CD4-positive, alpha-beta T cell treated with Interleukin-1 beta for 1 hour (primary cell): ENCODE measurements at regions not wholly inside any gene's neighbourhood (a gene's known extent, or its start where the extent isn't known, plus 50 kb on each side); places are given as distances from the start of the nearest gene placed in this dataset.

Experiments used
- DNase-seq, 2 donors: peaks; one replicate each; pipeline ENCODE4 v3.0.0-alpha.2; 2020 to 2022

DNA sequence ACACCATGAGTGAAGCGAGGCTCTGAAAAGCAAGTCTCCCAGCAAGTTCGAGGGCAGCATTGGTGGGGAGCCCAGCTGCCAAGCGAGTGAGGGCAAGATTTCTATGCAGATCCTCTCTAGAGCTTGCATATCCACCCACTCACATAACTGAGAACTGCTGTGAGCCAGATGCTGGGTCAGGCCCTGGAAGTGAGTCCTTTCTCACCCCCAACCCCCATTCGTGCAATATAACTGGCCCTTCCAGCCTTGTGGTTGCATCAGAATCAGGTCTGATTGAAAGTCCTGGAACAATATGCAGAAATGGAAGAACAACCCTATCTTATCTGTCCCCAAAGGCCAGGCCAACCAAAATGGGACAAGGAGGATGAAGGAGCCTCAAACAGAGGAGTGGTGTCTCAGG lies 146.6 kb downstream of the IRX5 start:
- DNase-seq, result no peak

DNA sequence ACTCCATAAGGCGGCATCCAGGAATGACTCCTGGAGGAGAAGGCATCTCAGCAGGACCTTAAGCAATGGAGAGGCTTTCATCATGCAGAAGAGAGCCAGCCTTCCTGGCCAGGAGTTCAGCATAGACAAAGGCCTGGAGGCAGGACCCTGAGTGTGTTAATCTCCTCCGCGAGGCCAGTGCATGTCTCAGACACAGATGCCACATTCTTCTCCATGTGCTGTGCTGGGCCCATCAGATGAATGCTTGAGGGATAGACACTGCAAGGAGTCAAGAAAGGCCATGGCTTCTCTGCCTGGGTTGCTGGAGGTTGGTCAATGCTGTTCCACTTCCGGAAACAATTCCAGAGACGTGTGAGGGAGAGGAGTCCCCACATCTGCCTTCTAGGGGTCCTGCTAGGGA lies 147.5 kb downstream of the IRX5 start:
- no peak for DNase-seq

DNA sequence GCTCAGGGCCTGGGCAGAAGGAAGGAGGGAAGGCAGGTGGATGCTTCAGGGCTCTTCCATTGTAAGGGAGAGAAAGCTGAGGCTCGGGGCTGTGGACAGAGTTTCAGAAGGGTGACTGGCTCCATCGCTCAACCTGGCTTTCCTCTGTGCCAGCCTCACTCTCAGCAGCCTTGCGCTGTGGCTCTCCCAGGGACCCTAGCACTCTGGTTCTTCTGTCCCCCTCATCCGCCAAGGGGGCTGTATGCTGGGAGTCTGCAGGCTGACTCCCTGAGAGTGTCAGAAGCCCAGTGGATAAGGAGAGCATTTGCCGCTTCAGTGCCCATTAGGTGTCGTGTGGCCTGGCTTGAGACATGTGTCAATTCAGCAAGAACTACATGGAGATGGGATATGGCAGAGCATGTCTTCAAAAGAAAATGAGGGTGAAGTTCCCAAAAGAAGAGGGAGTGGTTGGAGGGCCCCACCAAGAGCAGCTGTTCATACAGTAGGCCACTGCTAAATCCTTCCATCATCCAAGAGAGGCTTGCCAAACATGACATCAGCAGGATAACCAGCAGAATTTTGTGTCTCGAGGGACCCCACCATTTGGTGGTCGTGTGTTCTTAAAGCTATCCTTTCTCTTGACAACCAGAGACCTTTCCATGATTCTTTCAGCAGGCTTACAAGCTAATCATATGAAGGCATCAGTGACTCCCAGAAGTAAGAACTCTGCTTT lies 148.2 kb downstream of the IRX5 start:
- no peak for DNase-seq

DNA sequence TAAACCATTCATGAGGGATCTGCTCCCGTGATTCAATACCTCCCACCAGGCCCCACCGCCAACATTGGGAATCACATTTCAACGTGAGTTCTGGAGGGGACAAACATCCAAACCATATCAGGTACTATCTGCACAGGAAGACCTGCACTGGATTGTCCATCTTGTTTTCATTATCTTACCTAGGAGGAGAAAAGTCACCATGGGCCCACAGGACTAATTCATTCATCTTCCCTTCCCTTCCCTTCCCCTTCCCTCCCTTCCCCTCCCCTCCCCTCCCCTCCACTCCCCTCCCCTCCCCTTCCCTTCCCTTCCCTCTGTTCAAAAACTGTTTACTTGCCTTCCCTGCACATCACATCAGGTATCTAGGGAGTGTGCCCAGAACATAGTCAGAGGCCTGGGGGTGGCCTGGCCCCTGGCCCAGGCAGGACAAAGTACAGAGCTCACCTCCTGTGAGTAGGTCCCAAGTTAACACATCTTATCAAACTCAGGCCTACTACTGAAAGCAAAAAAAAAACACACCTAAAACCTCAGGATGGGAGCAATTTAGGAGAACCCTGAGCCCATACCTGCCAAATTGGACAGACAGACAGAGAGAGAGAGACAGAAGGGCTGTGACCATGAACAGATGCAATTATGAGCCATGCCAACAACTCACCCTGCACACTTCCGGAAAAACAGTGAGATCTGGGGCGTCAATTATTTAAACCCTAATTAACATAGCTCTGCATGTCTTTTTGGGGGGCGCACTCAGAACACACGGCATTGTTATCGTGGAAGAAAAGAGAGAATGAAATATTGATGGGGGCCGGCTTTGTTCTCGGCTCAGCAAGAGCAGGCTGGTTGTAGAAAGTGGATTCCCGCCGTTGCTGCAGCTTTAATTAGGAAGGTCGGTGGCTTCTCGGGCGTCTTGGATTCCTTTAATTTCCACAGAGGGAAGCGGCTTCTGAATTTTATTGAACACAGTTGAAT lies 151.2 kb downstream of the IRX5 start:
- no peak for DNase-seq

DNA sequence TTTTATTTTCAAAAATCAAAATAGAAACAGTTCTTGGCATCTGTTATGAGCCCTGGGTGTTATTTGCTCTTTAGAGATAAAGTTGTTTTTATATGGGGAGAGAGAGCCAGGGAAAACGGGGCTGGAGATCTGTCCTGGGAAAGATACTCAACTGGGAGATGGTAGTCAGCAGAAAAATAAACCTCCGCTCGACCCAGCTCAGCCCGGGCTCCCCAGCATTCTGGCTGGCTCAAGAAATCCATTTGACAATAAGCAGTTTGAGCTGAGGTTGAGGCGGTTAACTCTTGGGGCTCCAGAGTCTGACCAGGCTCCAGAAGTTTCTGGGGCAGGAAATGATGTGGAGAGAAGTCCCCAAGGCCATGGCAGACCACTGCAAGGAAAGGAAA lies 151.9 kb downstream of the IRX5 start:
- no peak for DNase-seq

DNA sequence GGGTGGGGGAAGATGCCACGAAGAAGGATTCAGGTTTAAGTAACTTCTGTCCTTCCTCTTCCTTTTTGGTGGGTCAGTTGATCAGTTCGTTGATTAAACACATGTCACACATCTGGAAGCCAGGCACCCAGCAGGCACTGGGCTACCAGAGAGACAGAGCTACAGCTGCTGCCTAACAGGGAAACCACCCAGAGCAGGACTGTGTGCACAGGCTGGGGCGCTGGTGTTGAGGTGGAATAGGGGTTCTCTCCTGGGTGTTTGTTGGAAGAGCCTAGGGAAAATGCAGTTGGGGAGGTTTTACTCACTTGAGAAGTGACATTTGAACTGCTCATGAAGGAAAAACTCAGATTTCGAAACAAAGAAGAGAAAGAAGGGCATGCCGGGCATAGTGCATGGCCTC lies 152.4 kb downstream of the IRX5 start:
- DNase-seq, result no peak

DNA sequence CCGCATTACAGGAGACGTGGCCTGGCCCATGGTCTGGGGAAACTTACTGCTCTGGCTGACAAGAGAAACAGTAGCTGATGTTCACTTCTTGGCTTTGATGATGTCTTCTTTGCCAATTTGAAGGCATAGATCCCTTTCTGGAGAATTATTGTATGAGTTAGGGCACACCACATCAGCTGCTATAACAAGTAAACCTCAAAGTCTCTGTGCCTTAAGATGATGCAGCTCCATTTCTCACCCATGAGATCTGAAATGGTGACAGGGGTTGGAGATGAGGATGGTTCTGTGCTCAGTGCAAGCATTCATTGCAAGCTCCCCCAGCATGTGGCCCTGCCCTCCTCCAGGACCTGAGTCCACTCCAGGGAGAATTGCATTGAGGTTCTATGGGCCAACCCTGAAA lies 157.4 kb downstream of the IRX5 start:
- no peak for DNase-seq

DNA sequence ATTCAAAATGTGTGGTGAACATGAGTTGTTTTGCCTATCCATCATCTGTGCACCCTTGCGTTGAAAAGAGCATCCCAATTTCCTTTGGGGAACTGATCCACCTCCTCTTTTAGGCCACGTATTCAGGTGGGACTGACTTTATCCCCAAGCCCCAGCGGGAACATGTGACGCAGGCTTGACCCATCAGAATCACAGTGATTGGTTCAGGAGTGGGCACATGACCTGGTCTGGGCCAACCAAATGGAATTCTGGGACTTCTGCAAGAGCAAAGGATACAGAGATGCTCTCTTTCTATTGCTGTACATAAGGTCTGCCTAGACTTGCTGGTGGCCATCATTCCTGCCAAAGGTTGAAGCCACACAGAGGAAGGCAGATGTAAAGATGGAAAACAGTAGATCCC lies 158.9 kb downstream of the IRX5 start:
- DNase-seq, result no peak

DNA sequence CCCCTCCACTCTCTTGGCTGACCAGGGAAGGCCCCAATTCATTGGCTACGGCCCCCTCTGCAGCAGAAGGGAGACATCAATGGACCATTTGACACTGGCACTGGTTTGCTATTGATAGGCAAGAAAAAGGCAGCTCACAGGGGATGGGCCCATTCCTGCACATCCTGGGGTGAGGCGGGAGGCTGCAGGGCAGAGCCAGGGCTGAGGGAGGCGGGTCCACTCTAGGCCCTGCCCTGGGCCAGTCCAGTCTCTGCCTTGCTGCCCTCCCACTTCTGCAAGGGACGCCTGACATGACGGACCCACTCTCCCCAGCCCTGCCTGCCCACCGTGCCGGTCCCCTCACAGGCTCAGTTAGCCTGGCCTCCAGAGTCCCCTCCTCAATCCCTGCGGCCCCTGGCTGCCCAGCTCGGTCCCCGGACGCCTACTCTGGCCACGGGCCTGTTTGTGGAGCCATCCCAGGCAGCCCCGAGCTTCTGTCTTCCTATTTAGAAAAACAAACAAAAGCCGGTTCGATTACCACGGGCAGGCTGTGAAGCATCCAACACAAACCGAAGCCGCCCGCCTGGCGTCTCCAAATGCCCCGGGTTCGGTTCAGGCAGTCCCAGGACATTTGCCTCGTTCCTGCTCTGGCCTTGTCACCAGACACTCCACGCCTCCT lies 160.7 kb downstream of the IRX5 start:
- DNase-seq, result no peak

DNA sequence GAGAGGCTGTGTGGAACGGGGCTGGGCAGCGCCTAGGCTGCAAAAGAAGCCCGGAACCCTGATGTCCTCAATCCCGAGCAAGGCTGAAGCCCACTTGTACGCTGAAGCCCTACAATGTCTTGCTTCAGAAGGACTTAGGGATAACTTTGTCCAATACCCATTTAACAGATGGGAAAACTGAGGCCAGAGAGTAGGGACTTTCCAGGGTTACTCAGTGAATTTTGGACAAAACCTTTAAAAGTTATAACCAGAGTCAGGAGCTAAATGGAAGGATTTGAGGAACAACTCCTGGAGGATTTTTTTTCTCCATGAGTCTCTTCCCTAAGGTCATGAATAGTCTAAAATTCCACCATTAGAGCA lies 161.2 kb downstream of the IRX5 start:
- no peak for DNase-seq

DNA sequence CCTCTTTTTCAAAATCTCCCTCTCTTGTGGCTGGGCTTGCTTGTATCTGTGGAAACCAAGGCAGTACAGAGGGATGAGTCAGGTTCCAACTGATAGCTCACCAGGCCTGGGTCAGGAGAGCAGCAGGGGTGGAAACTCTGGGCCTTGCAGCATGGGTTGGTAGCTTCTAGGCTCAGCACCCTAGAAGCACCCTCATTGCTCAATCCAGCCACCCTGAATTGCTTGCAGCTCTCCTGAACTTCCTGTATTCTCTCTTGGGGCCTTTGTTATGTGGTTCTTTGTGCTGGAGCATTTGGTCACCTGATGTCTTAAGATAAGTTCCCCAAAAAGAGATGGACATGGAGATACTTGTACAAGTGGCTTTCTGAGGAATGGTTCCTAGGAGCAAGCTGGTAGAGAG lies 169.4 kb downstream of the IRX5 start:
- no peak for DNase-seq

DNA sequence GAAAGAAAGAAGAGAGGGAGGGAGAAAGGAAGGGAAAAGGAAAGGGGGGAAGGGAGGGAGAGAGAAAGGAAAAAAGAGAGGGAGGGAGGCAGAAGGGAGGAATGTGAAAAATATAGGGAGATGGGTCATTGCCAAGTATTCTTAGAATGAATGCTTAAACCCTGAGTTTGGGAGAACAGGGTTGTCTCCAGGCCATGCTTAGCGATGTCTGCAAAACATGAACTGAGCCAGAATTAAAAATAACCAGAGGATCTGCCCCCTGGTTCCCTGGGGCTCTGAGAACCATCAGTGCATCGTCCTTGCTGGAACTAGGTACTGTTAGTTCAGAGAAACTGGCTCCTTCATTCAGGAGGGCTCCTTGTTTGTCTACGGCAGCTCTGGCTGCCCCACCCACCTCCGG lies 170.4 kb downstream of the IRX5 start:
- no peak for DNase-seq

DNA sequence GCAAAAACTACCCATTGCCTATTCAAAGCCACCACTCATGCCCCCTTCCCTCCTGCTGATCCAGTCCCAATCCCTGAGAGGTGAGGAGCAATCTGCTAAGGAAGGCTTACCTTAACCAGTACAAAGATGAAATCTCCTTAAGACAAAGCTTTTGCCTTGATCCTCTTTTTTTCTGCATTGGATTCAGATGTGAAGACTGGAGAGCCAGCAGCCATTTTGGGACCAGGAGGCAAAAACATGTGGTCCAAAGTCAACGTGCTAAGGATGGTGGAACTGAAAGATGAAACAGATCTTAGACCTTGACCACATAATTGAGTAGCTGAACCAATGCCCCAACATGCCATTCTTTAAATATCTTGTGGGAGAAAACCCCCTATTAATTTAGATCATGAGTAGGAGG lies 171.4 kb downstream of the IRX5 start:
- no peak for DNase-seq

DNA sequence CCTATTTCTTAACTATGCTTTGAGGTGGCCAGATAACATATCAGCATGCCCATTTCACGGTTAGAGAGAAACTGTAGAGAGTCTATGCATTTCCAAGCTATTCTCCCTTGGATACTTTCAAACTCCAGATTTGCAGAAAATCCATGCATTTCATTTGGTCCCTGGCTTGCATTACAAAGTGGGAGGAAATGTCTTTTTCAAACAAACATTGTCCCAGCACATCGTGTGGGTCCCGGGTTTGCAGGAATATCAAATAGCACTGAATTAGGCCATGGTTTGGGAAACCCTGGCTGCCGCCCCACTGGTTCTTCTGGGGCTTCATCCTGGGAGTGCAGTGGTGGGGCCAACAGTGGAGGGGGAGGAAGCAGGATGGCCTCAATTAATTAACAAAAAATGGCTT lies 171.9 kb downstream of the IRX5 start:
- no peak for DNase-seq

DNA sequence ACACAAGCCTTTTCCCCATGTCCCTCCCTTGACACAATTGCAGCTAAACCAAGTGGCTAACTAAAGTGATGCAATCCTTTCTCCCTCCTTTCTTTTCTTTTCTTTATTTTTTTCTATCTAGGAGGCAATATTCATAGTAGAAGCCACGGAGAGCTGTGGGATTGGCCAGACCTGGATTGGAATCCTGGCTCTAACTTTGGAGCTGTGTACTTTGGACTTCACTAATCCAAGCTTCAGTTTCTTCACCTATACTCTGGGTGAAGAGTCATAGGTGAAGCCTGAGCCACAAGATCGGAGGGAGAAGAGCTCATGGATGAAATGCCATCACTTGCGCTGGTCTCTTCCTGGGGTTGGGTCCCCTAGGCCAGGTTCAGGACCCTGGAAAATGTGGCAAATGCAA lies 177.2 kb downstream of the IRX5 start:
- no peak for DNase-seq

DNA sequence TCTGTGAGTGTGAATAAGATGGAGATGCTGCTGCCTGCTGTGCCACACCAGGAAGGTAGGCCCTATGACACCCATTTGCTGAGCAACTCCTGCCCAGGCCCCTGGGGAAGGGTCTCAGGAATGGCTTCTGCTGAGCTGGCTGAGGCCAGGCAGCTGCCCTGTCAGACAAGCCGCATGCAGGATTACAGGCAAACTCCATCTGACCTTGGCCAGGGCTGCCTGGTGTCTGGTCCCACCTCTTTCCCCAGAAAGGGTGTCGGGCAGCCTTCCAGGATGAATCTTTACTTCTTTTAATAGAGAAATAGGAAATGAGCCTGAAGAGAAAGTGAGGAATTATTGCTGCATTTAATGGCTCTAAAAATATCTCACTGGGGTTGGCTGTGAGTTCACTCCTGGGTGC lies 182.5 kb downstream of the IRX5 start:
- DNase-seq, result no peak

DNA sequence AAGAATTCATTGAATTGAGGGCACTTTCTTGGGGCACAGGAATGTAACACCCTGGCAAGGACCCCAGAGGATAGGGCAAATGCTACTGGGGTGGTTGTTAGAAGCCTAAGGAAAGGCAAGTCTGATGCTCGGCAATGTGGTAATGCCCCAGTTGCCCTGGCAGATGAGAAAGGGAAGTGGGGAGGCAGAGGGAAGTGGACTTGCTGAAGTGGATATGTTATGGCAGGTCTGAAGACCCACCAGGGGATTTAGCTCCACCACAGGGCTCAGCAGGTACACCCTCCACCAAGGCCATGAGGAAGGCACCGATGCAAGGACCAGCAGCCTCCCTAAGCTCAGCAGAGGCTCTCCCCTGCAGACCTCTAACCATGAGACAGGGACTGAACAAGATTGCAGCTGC lies 184.8 kb downstream of the IRX5 start:
- no peak for DNase-seq

DNA sequence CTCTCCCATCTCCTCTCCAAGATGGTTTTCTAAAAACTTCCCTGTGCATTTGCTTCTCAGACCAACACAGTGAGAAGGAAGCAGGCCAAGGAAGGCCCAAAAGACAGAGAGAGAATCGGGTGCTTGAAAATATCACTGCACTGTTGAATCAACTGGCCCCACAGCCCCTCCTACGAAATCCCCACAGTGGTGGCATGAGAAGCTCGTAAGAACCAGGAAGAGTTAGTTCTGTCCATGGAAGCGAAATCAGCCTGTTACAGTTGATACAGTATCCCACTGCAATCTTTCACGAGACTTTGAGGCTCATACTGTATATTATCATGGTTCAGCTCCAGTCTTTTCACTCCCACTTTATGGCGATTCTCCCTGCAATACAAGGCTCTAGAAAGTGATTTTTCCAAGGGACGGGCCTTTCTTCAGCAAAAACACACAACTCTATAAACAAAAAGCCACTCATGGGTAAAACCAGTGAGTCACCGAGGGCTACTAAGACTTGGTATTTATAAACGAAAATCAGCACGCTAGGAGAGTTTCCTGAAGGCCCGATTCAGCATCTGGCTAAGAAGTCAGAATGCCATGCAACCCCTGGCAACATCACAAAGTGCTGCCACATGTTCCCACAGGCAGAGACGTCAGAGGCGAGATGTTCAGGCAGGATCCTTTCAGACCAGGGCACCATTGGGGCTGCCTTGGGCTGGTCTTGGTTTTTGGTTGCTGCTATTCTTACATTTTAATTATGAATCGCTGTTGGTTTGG lies 185.7 kb downstream of the IRX5 start:
- no peak for DNase-seq

DNA sequence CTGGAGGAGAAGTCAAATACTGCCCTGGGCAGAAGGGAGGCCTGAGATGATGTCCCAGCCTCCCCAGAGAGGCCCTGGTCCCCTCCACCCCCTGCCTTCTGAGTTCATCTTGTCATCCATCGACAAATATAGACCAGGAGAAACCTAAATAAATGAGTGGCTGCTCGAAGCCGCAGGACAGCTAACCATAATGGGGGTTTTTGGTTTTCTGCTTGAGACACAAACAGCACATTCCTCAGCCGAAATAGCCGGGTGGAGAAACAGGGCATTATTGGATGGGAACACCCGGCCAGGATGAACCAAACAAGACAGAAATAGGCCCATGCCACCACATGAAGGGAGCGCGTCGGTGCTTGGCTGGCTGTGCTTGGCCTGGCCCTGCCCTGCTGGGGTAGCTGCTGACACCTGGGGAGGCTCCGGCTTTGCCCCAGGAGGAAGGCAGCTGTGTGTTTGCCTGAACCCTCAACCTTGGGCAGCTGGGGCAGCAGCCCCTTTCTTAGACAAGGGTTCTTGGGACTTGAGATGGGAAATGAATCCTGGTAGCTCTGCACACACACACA lies 188.1 kb downstream of the IRX5 start:
- DNase-seq, result no peak

DNA sequence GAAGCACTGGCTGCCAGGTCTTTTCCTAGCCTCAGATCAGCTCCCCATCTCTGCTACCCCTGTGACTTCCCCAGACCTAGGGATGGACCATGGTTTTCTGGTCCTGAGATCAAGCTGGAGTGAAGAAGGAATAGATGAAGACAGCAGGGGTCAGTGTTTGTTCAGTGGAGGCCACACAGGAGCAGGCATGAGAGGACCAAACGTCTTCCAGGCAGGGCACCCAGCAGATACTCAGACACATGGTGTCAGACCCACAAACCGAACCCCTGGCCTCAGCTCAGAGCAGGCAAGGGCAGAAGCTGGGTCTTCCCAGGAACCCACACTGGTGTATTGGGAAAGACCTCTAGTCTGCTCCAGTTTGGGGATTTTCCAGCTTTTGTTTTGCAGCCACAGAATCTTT lies 189.7 kb downstream of the IRX5 start:
- DNase-seq, result no peak

DNA sequence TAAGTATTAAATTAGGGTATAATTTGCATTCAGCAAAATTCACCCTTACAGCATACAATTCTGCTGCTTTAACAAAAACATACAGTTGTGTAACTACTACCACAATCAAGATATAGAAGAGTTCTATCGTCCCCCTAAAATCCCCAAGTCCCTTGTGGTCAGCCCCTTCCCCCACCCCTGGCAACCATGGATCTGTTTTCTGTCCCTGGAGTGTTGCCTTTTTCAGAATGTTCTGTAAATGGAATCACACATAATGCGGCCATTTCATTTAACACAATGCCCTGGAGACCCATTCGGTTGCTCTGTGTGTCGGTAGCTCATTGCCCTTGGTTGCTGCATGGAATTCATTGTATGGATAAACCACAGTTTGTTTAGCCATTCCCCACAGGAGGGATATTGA lies 190.2 kb downstream of the IRX5 start:
- DNase-seq, result no peak

DNA sequence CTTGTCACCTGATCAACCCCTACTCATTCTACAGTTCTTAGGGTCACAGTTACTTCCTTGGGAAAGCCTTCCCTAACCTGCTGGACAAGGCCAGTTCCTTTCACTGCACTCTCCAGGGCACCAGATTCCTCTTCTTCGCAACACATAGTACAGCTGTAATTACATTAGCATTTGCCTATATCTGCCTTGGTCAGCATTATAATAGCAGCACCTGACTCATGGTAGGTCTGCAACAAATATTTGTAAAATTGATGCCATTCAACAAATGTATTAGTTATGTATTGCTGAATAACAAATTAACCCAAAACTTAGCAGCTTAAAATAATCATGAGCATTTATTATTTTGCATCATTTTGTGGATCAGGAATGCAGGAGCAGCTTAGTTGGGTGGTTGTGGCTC lies 193.0 kb downstream of the IRX5 start:
- DNase-seq, result no peak

DNA sequence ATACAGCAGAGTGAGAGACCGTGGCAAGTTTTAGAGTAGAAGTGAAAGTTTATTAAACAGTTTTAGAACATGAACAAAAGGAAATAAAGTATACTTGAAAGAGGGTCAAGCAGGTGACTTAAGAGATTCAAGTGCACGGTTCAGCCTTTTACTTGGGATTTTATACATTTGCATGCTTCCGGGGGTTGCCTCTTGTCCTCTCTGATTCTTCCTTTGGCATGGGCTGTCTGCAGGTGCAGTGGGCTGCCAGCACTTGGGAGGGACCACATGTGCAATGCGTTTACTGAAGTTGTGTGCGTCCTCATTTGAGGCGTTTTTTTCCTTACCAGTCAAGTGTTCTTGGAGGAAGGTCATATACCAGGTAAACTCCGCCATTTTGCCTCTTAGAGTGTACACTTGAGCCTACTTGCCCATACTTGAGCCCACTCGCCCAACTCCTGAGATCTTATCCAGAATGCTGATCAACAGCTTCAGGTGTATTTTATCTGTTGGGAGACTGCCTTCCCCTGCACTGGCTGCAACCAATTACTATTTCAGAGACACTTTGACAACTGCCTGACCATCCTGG lies 195.2 kb downstream of the IRX5 start:
- DNase-seq, result no peak
